GM23338 (cell line): ENCODE measurements at regions not wholly inside any gene's neighbourhood (a gene's known extent, or its start where the extent isn't known, plus 50 kb on each side); places are given as distances from the start of the nearest gene placed in this dataset.

Experiments
- CTCF ChIP-seq, 2 experiments: fragments of 200-600 bp in 1 of 2; sonication (generic) in 1 of 2; conservative IDR thresholded peaks; 2 replicates each; pipeline versions ENCODE4 v1.5.1 to v1.6.1; 2016 to 2017; ENCODE audit warnings: antibody characterized with exemption in 2 of 2, low read depth in 2 of 2, mild to moderate bottlenecking in 2 of 2, moderate library complexity in 1 of 2
- EZH2 ChIP-seq: fragments of 200-600 bp; sonication (generic); IDR thresholded peaks from one replicate; pipeline ENCODE4 v1.8.0; 2017; ENCODE audit warnings: antibody characterized with exemption, mild to moderate bottlenecking, low read depth; ENCODE audit not compliant: unreplicated experiment
- REST ChIP-seq: IDR thresholded peaks from one replicate; pipeline ENCODE4 v1.6.1; 2018; ENCODE audit warnings: antibody characterized with exemption; ENCODE audit not compliant: unreplicated experiment

- no peak for TF ChIP-seq REST
- TF ChIP-seq CTCF (conservative IDR thresholded peaks at IDR 0.05; ENCODE audit: low read depth in 2 of 2) = no peak
- no peak for TF ChIP-seq EZH2
These were observed 121.5 kb upstream of the EGR2 start for GRCh38 chr10:62937674-62938073.
